ENCODE measurements at regions not wholly inside any gene's neighbourhood (a gene's known extent, or its start where the extent isn't known, plus 50 kb on each side); places are given as distances from the start of the nearest gene placed in this dataset.

DNA sequence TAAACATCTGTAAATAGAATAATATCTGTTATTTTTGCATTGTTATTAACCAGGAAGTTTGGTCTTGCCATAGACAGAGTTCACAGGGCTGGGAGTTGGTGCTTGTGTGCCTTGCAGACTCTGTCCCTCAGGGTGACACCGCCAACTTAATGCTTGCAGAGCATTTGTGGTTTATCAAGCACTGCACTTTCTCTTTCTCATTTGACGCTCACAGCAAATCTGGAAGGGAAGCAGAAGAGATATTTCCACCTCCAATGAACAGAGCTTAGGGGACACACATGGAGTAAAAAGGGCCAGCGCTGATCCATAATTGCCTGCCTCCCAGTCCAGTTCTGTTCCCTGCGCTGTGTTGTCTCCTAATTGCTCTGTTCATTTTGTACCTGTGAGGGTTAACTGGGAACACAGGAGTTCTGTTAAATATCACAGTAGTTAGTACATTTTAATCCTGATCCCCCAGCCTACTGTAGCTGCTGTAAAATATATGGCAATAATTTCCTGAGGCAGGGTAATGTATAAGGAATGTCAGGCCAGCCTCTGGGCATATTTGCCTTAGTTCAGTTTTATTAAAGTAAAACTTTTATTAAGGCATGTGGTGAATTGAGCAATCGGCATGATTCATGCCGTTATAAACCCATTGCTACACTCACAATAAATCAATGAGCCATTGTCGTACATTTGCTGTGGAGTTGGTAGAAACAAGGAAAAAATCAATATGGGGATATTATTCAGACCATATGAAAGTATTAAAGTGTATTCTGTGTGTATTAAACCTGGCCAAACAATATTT lies 182.5 kb upstream of the OSR1 start:
- no peak for DNase-seq (ENCODE audit: low spot score)
- in situ Hi-C loops (cut with MboI; ENCODE audit: low sequenced_read_pairs, unreplicated experiment), result no loop called here
- TF ChIP-seq, protein P1, sequence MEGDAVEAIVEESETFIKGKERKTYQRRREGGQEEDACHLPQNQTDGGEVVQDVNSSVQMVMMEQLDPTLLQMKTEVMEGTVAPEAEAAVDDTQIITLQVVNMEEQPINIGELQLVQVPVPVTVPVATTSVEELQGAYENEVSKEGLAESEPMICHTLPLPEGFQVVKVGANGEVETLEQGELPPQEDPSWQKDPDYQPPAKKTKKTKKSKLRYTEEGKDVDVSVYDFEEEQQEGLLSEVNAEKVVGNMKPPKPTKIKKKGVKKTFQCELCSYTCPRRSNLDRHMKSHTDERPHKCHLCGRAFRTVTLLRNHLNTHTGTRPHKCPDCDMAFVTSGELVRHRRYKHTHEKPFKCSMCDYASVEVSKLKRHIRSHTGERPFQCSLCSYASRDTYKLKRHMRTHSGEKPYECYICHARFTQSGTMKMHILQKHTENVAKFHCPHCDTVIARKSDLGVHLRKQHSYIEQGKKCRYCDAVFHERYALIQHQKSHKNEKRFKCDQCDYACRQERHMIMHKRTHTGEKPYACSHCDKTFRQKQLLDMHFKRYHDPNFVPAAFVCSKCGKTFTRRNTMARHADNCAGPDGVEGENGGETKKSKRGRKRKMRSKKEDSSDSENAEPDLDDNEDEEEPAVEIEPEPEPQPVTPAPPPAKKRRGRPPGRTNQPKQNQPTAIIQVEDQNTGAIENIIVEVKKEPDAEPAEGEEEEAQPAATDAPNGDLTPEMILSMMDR (IDR thresholded peaks at IDR 0.05; ENCODE audit: borderline replicate concordance, control extremely low read depth, extremely low read depth, insufficient read depth, missing control alignments), result no peak

DNA sequence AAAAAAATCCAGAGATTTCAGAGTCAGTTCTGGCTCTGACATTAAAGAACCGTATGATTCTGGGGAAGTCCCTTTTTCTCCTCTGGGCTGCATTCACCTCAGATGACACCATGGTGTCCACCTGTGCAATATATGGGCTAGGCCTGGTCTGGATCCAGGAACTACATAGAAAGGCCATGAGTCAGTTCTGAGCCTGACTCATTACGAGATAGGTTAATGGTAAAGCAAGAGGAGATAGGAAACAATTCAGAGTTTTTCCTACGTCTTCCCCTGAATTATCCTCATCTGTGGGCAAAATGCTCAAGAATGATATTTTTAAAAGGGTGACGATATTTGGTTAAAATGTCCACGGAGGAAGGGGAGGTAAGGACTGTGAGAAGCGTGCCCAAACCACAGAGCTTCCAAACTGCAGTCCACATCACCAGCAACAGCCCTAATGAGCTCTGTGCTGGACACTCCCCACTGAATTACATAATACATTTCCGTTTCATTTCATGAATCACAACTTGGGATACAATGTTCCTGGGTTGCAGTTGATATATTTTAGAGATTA lies 180.1 kb upstream of the OSR1 start:
- no peak for DNase-seq (ENCODE audit: low spot score)
- TF ChIP-seq, protein P1 (IDR thresholded peaks at IDR 0.05; ENCODE audit: borderline replicate concordance, control extremely low read depth, extremely low read depth, insufficient read depth, missing control alignments), result no peak

DNA sequence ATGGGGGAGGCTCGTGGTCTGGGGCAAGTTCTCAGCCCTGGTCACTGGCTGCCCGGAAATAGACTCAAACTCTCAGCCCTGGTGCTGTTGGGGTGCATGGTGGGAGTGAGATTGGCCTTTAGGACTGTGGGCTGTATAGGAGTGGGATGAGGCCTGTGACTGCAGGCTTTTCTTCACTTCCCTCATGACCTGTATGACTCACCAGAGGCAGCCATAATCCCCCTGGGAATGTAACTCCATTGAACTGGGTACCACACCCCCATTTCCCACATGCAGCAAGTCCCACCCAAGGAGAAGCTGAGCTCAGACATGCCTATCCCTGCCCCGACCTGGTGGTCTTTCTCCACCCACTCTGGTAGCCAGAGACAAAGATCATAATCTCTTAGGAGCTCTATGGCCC lies 177.7 kb upstream of the OSR1 start:
- TF ChIP-seq, protein P1 (IDR thresholded peaks at IDR 0.05; ENCODE audit: borderline replicate concordance, control extremely low read depth, extremely low read depth, insufficient read depth, missing control alignments), result no peak
- in situ Hi-C loops (cut with MboI; ENCODE audit: low sequenced_read_pairs, unreplicated experiment), result no loop called here
- DNase-seq (ENCODE audit: low spot score), result no peak

More for the DNA sequence above, 180.1 kb upstream of the OSR1 start:
- in situ Hi-C loops (cut with MboI; ENCODE audit: low sequenced_read_pairs, unreplicated experiment), result no loop called here

DNA sequence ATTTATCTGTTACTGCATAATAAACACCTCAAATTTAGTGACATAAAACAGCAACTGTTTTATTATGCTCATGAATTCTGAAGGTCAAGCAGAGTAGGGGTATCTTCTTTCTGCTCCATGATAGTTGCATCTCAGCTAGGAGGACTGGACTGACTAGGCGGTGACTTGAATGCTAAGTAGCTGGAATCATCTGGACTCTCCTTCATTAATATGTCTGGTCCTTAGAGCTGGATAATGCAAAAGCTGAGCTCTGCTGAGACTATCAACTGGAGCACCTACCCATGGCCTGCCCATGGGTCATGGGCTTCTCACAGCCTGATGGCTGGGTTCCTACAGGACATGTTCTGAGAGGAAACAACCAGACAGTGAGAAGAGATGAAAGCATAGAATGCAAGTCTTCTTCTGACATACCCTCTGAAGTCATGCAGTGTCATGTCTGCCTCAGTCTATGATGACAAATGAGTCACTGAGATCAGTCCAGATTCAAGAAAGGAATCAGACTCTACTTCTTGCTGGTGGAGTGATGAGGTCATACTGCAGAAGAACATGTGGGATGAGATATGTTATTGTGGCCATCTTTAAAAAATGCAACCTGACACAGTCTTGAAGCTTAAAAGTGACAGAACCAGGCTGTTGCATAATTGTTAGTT lies 174.2 kb upstream of the OSR1 start:
- TF ChIP-seq, protein P1 (IDR thresholded peaks at IDR 0.05; ENCODE audit: borderline replicate concordance, control extremely low read depth, extremely low read depth, insufficient read depth, missing control alignments), result no peak
- in situ Hi-C loops (cut with MboI; ENCODE audit: low sequenced_read_pairs, unreplicated experiment), result no loop called here
- no peak for DNase-seq (ENCODE audit: low spot score)

DNA sequence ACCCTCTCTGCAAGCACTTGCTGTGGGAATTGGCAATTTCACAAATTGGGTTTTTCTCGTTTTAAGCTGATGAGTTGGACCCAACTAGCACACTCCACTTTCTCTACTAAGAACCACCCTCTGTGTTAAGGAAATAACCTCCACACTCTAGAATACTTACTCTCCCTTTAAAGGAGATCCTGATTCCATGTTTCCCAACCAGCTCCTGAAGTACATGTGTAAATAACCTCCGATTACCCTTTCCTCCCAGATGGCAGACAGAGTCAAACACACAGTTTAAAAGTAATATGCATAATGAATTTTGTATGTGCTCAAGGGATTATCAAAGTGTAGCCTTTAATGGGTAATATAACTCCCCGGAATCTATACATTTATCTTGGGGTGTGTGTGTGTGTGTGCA lies 171.3 kb upstream of the OSR1 start:
- in situ Hi-C loops (cut with MboI; ENCODE audit: low sequenced_read_pairs, unreplicated experiment), result no loop called here
- TF ChIP-seq, protein P1 (IDR thresholded peaks at IDR 0.05; ENCODE audit: borderline replicate concordance, control extremely low read depth, extremely low read depth, insufficient read depth, missing control alignments), result no peak
- DNase-seq (ENCODE audit: low spot score), result no peak

DNA sequence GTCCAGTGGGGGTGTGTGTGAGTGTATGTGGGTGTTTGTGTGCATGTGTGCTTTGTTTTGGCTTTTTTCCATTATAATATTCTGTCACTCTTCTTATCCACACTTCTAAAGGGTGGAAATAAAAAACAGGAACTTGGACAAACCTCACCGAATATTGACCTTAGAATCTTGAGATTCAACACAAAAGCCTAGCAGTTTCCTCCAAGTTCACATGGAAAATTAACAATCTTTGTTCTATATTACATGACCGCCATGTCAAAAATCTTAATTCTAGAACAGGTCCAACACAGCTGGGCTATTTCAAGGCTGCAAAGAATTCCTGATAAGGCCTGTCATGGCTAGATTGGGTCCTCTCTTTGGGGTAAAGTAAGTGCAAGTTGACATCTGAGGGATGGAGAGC lies 169.3 kb upstream of the OSR1 start:
- TF ChIP-seq, protein P1 (IDR thresholded peaks at IDR 0.05; ENCODE audit: borderline replicate concordance, control extremely low read depth, extremely low read depth, insufficient read depth, missing control alignments), result no peak
- in situ Hi-C loops (cut with MboI; ENCODE audit: low sequenced_read_pairs, unreplicated experiment), result no loop called here
- no peak for DNase-seq (ENCODE audit: low spot score)
